GM12873 (cell line): ENCODE measurements at regions not wholly inside any gene's neighbourhood (a gene's known extent, or its start where the extent isn't known, plus 50 kb on each side); places are given as distances from the start of the nearest gene placed in this dataset.

Experiments
- CTCF ChIP-seq: IDR thresholded peaks from 2 replicates; pipeline ENCODE4 v1.5.1; 2012; ENCODE audit warnings: low read depth, mild to moderate bottlenecking, moderate library complexity, low read length, control low read depth; ENCODE audit not compliant: insufficient read depth; ENCODE audit errors: missing control alignments

DNA sequence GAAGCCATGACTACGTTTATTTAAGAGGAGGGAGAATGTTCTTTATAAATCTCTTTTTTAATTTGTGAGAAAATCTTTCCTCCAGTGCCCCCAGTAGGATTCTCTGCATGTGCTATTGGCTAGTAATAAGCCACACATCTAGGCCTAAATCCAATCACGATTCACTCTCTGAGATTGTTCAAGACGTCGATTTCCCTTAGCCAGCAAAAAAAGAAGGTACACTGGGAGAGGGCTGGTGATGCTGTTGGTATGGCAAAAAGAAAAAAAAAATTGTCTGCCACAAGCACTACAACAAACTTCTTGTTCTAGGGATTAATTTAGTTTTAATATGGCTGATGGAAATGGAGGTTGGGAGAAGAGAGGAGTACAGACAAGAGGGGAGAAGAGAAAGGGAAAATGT is 130.5 kb upstream of the MROH9 start:
- TF ChIP-seq CTCF: no peak

GRCh38 chr1:170806961-170807360 is 128.4 kb upstream of the MROH9 start:
- TF ChIP-seq CTCF: no peak

GRCh38 chr1:170807432-170807831 is 127.9 kb upstream of the MROH9 start:
- TF ChIP-seq CTCF: no peak

DNA sequence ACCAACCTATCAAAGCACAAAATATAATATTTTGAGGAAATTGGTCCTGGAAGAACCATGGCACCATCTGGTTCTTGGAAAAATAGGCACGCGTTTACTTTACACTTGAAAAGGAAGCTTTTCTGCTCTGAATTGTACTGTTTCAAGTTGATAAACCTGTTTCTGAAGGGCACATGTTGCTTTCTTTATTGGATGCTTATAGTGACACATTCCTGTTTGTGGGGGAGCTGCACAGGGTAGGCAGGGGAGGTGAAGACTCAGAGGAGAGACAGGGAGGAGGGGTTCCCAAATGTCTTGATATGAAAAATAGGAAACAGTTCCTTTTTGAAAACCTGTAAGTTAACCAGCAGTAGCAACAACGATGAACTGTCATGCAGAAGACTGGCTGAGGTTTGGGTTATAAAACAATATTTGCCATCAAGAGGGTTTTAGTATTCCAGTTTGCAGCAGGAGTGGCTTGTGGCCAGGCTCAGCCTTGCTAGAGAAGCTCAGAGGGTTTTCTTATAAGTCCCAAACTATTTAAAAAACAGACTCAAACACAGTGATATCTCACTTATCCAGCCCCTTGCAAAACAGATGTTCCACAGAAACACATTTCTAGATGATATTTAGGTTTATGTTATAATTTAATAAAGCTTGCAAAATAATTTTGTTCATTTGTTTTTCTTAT is 127.0 kb upstream of the MROH9 start:
- no peak for TF ChIP-seq CTCF

DNA sequence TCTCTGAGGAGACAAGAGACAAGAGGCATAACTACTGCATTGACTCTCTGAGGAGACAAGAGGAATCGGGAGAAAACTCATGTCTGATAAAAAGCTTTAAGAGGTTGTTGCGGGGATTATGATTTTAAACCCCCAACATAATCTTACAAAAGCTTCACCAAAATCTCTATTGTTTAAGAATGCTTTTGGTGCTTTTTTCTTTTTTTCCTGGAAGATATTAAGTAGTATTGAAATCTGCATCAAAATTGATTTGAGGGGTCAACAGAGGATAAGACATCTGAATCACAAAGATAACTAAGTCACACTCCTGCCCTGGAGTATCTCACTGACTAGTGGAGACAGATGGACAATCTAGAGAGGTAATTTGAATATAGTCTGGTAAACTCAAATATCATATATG is 115.6 kb upstream of the MROH9 start:
- no peak for TF ChIP-seq CTCF

DNA sequence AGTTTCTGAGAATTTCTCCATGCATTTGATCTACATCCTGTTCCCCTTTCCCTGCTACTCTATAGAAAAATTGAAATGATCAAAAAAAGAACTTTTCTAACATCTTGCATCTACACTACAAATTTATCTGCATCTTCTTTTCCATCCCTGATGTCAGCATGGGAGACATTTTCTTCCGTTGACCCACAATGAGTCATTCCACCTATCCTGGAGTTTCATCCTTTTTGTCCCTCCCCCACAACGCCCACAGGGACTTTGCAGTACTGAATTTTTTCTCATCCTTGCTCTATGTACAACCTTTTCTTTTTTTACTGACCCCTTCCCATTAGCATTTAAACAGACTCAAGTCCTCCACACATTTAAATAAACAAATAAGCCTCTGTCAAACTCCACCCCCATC is 112.2 kb upstream of the MROH9 start:
- no peak for TF ChIP-seq CTCF

- no peak for TF ChIP-seq CTCF
Measured at GRCh38 chr1:170831276-170831675, 104.1 kb upstream of the MROH9 start.
